Lower leg skin (tissue), 3 donors: ENCODE measurements at regions not wholly inside any gene's neighbourhood (a gene's known extent, or its start where the extent isn't known, plus 50 kb on each side); places are given as distances from the start of the nearest gene placed in this dataset.

Source experiments
- CTCF ChIP-seq, 3 donors: fragments of 450-650 bp; IDR thresholded peaks; one replicate each; pipeline ENCODE4 v1.5.1; 2016; ENCODE audit warnings: antibody characterized with exemption in 3 of 3, mild to moderate bottlenecking in 3 of 3, moderate library complexity in 2 of 3
- POLR2A ChIP-seq, 2 donors: fragments of 450-650 bp; IDR thresholded peaks; one replicate each; pipeline ENCODE4 v1.6.1; 2016 to 2017; ENCODE audit warnings: antibody characterized with exemption in 2 of 2, mild to moderate bottlenecking in 1 of 2, moderate library complexity in 1 of 2

- no peak for TF ChIP-seq CTCF (IDR thresholded peaks at IDR 0.05)
- TF ChIP-seq POLR2A (IDR thresholded peaks at IDR 0.05) = no peak
Observed at GRCh38 chr10:55892276-55892675, 468.8 kb downstream of the ZWINT start.
